ENCODE measurements at regions not wholly inside any gene's neighbourhood (a gene's known extent, or its start where the extent isn't known, plus 50 kb on each side); places are given as distances from the start of the nearest gene placed in this dataset.
"Not testable (repeated sequence)": the region's sequence is repeated elsewhere in the genome, so short reads cannot be mapped to it uniquely, and the experiment has no call there.

DNA sequence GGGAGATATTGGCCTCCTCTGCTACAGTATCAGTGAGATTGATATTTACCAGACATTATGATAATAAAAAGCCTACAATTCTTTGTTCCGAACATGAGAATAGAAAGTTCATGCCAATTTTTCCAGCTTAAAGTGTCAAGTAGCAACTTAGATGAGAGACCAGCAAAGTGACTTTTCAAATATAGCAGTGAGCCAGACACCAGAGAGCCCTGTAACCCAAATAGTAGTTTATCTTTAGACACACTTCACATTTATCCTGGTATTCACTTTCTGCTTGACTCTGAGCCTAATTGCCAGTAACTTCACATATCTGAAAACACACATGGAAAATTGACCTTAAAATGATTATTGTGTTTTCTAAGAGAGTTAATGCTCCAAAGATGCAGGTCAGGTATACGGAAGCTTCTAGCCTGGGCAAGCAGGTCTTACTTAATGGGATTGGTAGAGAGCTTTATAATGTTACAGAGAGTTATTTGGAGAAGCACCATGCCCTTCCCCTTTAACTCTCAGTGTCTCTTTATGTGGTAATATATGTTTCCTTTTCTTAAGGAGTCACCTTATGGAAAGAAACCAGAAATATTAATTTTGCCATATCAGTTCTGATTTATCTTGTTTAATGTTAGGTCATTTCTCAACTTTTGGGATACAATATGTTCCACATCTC, 852.3 kb upstream of the CHORDC1 start:
- intact Hi-C loops (cut with micrococcal nuclease) = no loop called here

DNA sequence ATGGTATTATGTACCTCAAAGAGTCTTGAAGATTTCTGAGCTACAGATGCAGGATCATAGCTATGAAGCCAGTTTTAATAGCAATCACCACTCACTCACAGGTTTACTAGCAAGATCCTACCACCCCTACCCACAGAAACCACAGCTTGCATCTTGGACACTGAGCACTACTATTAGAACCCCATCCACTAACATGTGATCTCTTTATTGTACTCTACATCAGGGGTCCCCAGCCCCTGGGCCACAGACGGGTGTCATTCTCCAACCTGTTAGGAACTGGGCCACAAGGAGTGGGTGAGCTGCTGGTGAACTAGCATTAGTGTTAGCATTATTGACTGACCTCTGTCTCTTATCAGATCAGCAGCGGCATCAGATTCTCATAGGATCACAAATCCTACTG, 844.8 kb upstream of the CHORDC1 start:
- intact Hi-C loops (cut with micrococcal nuclease) = no loop called here

DNA sequence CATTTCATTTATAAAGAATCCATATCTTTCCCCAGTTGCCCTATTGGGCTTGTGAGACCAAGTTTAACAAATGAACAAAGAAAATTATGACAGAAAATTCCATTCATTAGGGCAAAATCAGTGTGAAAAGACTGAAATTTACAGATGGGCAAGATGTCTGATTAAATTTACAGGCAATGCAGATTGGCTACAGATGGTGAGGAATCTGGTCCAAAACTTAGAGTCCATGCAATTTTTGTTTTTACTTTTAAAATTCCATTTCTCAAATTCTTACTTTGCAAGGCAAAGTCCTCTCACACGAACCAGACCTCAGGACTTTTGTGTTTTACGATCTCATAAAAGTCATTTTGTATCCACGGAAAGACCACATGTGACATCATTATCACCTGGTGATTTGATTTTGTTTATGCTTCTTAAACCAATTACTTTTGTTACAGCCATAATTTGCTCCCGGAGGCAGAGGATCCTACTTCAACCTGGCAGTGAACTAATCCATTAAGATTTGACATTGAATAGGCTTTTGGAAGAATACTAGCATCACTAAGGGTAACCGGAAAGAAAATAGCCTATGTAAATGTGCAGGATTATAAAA, 843.7 kb upstream of the CHORDC1 start:
- intact Hi-C loops (cut with micrococcal nuclease) = no loop called here

DNA sequence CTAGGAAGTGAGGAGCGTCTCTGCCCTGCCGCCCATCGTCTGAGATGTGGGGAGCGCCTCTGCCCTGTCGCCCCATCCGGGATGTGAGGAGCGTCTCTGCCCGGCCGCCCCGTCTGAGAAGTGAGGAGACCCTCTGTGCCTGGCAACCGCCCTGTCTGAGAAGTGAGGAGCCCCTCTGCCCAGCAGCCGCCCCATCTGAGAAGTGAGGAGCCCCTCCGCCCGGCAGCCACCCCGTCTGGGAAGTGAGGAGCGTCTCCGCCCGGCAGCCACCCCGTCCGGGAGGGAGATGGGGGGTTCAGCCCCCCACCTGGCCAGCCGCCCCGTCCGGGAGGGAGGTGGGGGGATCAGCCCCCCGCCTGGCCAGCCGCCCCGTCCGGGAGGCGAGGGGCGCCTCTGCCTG, 840.5 kb upstream of the CHORDC1 start:
- intact Hi-C loops (cut with micrococcal nuclease) = not testable (repeated sequence)

DNA sequence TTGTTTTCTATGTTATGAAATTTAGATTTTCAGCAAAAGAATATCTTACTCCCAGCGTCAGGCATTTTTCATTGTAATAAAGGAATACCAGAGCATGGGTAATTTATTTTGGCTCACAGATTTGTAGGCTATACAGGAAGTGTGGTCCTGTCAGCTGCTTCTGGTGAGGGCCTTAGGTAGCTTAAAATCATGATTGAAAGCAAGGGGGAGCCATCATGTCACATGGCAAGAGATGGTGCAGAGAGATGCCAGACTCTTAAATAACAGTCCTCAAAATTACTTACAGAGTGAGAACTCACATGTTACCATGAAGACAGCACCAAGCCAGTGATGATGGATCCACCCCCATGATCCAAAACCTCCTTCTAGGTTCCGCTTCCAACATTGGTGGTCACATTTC, 825.0 kb upstream of the CHORDC1 start:
- intact Hi-C loops (cut with micrococcal nuclease) = no loop called here

DNA sequence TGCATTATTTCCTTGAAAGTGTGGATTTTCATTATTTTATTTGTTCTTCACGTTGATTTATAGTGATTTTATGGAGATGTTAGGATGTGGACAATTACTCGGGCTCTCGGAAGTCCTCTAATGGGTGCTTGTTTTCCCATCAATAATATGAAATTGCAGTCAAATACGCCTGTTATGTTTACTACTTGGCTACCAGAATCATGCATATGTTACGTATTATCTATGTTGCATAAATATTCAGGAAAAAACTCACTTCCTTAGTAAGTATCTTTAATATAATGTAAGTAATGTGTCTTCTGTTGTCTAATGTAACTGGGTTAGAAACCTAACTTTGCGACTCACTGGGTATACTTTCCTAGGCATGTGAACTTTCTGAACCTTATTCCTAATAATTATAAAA, 823.4 kb upstream of the CHORDC1 start:
- intact Hi-C loops (cut with micrococcal nuclease) = no loop called here

DNA sequence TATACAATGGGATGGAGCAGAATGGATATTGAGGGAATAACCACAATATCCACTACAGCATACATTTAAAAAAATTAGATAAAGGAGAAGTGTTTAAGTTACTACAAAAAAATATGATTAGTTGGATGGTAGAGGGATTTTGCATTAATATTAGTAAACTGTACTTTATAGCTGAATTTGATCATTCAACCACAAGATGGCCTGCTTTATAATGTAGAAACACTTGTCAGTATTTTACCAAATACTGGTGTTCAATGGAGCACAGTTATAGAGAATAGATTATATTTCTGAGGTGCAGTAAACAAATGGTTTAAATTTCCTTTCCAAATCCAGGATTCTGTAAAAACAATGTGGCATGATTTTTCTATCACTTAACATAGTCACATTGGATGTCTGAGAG, 818.8 kb upstream of the CHORDC1 start:
- intact Hi-C loops (cut with micrococcal nuclease) = no loop called here

DNA sequence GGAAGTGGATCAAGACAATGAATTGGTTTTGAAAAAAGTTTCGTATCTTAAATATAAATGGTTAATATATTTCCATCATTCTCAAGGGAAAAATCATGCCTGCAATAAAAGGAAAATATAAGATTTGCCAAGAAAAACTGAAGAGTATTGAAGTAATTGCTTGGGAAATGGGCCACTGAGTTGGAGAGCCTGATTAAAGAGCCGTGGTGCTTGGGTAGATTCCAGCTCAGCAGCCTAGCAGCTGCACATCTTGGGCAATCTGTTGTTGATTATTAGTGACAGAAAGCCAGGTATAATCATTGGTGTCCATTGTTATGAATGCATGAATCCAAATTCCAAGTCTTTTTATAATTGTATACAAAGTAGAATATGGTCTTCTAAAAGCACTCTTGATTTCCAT, 800.9 kb upstream of the CHORDC1 start:
- intact Hi-C loops (cut with micrococcal nuclease) = no loop called here

DNA sequence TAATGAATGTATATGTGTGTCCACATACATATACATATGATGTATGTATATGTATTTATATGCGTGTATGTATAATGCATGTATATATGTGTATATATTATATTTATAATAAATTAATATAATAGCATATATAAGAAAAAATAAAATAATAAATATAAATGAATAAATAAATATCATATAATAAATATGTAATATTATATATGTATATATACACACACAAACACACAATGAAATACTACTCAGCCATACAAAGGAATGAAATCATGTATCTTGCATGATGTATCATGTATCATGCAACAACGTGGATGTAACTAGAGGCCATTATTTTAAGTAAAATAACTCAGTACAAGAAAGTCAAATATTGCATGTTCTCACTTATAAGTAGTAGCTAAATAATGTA, 788.7 kb upstream of the CHORDC1 start:
- intact Hi-C loops (cut with micrococcal nuclease) = no loop called here

DNA sequence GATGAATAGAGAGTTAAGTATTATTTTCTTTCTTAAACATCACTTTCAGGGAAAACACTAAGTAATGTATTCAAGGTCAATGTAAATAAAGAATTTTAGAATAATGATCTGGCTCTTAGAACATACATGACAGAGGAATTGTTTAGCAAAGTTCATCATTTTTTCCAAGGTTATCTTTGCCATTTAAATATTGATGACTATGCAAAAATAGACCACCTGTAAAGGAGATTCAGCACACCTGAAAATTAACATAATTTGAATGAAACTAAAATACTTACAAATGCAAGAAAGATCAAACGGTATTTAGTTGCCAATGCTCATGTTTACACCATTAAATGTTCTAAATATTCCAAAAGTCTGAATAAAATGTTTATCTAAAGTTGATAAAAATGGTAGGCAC, 782.6 kb upstream of the CHORDC1 start:
- intact Hi-C loops (cut with micrococcal nuclease) = no loop called here

DNA sequence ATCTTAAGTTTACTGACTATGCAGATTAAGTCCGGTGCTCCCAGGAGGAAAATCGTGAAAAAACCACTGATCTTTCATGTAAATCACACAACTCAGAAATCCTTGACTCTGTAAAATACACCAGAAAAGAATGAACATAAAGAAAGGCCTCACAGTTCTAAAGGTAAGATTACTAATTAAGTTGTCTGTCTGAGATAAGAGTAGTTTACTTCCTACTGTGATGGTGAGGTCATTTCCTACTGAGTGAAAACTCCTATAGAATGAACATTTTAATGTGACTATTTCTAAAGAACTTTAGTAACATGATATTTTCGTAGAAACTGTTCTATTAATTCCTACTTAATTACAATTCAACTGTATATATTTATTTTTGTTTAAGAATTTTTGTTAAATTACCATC, 774.4 kb upstream of the CHORDC1 start:
- intact Hi-C loops (cut with micrococcal nuclease) = no loop called here

DNA sequence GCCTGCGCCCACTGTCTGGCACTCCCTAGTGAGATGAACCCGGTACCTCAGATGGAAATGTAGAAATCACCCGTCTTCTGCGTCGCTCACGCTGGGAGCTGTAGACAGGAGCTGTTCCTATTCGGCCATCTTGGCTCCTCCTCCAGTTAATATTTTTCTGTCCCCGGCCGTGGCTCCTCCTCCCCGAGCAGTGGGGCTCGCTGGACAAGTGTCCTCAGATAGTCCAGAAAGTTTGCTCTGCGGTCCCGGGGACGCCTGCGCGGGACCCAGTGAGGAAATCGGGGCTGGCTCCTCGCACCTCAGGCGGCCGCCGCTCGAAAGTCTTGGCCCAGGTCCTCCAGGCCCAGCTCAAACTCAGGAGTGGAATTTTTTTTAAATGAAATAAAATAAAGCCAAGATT, 749.3 kb upstream of the CHORDC1 start:
- intact Hi-C loops (cut with micrococcal nuclease) = not testable (repeated sequence)

DNA sequence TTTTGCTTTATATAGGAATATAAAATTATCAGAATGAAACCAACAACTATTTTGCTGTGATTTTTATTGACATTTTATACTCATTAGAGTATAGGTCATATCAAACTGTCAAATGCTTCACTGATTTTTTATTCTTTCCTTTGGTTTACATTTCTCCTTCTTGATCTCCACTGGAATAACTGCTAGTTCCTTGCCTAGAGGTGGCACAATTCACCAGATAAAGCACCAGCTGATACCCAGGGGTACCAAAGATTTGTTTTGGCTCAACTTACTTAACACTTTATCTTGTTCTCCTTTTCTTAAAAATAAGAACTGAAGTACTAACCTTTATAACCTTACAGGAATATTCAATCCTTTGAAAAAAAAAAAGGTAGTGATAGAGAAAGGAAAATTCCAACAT, 725.1 kb upstream of the CHORDC1 start:
- intact Hi-C loops (cut with micrococcal nuclease) = no loop called here

DNA sequence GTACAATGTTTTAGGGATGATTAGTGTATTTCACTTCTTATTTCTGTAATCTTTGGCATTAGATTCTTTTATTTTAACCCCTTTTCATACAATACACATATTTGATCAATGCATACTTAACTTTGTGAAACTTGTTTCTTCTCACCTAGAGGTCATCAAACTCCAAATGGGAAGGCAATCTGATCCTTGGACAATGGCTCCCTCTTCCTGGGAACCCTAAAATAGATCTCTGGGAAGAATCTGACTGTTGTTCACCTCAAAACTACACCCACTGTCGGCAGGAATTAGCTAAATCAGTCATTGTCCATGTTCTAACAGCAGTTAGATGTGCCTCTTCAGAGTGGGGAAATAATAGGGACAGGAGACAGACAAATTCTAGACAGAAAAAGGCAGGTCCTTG, 707.4 kb upstream of the CHORDC1 start:
- intact Hi-C loops (cut with micrococcal nuclease) = no loop called here

DNA sequence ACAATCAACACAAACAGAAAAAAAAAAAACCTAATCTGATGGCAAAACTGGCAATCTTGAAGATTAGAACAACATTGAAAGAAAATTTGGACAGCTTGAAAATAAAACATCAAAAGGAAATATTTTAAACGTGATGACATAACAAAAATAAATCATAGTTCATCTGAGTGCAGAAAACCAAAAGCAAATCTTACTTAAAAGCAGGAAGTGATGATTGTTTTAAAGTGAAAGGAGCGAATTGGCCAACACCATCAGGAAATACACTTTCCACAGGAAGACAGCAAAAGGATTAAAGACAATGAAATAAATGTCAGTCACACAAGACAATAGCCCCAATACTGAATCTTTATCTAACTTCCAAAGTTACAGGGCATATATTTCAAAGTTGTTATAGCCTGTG, 696.5 kb upstream of the CHORDC1 start:
- intact Hi-C loops (cut with micrococcal nuclease) = no loop called here

DNA sequence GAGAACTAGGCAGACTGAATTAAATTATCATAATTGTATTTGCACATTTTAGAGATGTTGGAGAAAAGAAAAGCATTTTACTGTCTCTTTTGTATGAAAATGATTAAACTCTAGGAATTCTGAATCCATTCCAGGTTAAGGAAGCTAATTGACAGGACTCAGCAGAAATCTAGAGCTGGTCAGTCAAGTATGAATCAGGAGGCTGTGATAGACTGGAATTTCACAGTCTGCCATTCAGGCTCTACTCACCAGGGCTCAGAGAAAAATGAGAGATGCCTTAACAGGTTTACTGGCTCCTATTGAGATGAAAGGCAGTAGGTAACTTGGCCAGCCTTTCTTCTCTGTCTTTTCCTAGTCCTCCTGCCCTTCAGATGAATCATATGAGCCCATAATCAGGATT, 693.9 kb upstream of the CHORDC1 start:
- intact Hi-C loops (cut with micrococcal nuclease) = no loop called here

DNA sequence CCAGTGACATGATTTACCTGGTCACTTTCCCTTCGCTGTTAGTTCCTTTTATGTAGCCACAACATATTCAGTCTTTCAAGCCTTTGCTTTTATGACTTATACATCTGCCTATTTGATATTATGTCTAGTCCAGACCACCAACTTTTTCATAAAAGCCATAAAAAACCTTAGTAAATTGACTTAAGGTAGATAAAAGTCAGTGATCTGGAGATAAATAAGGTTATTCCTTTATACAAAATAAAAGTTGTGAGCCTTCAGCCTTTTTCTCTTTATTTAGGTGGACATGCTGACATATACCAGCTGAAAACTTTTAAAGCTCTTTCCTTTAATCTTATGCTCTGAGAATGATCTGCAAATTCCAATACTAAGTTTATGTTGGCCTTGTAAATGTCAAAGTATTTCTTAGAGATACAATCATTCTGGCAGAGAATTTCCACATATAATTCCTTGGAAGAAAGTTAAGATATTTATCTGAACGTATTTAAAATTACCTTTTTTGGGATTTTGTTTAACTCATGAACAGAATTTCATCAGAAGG, 690.4 kb upstream of the CHORDC1 start:
- intact Hi-C loops (cut with micrococcal nuclease) = no loop called here

DNA sequence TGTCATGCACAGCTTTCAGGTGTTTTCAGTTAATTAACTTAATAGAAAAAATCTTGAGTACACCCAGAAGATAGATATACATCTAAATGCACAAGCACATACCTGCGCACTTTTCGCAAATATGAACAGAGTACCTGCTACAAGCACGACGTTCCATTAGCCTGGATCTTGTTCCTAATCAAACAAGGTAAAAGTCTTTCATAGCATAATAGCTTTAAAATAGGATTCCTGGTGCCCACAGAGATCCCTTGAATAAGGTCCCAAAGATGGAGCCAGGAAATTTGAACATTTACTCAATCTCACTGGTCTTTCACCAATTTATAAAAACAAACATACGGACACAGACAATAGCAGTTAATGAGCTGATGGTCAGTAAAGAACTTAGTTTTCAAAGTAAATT, 689.8 kb upstream of the CHORDC1 start:
- intact Hi-C loops (cut with micrococcal nuclease) = no loop called here

DNA sequence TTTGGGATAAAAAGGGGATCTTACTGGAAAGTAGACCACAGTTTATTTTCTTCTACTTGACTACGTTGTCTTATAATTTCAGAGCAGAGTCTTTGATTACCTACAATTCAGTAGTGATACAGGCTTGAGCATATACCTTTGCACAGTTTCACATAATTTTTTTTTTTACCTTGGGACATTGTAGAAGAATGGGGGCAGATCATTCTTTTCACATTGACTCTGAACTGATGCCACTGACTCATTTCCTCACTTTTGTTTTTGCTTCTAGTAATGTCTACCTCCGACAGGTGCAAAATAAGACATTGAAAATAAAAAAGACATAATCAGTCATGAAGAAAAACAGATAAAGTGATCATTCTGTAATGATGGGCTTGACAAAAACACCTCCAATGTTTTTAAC, 688.3 kb upstream of the CHORDC1 start:
- intact Hi-C loops (cut with micrococcal nuclease) = no loop called here

DNA sequence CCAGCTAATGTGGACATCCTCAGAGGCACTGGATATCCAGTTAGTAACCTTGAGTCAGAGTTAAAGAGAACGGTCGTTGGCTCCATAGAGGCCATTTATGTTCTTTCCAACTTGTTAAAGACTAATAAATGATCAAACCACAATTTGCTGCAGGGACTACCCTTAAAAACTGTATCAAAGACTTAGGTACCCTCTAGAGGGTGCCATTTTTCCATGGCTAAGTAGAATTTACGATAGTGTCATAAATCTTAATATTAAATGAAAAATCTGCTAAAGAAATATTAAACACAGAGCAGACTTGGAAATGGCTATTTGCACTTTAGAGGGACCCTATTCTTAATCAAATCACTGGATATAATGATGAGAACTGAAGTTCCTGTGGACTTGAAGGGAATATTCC, 685.2 kb upstream of the CHORDC1 start:
- intact Hi-C loops (cut with micrococcal nuclease) = no loop called here

DNA sequence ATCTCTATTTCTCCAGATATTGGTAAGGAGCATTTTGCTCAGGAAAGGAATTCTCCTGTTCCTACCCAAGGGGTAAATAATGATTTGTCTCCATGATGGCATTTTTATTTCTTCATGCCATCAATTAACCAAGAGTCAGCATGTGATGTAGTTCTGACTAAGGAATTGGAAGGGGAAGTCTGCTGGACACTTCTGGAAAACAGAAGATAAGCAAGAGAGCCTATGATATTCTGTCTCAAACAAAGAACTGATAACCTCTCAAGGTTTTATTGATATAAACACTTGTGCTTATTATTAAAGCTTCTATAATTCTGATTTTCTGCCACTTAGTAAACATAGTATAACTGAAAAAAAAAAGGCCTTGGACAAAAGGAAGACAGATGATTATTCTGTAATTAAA, 673.0 kb upstream of the CHORDC1 start:
- intact Hi-C loops (cut with micrococcal nuclease) = no loop called here

DNA sequence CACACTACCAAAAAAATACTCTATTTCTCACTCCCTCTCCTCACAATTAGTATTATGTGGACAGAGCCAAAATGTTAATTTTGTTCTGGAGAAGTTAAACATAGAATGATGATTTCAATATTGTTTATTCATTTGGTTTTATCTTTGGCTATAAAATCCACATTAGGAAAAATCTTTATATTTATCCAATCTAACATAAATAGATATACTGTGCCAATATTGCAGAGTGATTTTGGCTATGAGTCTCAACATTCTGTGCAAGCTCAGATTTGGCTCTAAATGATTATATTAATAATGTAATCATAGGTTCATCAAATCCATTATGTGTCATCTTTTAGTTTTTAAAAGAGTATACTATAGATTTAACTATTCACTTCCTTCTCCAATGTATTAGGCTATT, 667.5 kb upstream of the CHORDC1 start:
- intact Hi-C loops (cut with micrococcal nuclease) = no loop called here

DNA sequence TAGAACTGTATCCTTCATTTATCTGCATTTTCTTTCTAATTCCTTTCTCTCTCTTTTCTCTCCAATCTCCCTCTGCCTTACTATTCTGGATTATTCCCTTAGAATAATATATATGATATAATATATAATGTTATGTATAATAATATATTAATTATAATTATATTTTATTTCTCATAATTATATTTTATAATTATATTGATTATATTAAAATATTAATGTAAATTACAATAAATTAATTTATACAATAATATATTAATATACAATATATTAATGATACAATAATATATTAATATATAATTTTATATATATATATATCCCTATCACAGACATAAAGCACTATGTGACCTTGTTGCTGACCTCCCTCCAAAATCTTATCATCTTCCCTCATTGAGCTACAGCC, 661.3 kb upstream of the CHORDC1 start:
- intact Hi-C loops (cut with micrococcal nuclease) = no loop called here
